ENCODE measurements at regions not wholly inside any gene's neighbourhood (a gene's known extent, or its start where the extent isn't known, plus 50 kb on each side); places are given as distances from the start of the nearest gene placed in this dataset.

DNA sequence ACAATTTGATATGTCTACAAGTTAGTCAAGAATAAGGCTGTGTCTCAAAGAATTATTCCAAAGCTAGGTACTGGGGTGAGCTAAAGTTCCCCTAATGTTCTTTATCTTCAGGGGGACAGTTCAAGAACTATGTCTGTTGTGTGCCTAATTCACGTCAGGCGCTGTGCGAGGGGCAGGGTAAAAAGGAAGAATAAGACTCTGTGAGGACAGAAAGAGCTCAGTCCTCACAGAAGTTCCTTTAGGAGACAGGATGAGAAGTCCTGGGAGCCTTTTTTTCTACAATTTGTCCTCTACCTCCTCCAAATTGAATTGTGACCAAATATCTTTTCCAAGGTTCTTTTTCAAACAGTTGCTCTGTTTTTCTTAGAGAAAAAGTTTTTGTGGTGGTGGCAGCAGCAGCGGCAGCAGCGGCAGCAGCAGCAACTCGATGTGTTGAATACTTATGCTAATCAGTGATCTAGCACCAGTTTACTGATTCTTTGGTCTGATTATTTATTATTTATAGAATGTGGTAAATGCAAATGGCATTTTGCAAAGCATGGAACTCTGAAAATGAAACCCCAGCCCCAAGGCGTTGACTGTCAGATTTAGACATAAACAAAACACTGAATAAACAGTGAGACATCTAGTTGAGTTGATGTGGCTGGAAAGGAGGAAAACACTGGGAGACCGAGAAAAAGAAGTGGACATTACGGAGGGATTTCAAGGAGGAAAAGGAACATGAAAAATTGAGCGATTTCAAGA lies 88.6 kb downstream of the GTPBP8 start:
- Mint-ChIP-seq H3K9me3 (no peaks in the 10 kb centered on the region), H3K4me3 (no peak overlapping the region), H3K4me1 (ENCODE audit: low read depth) (peaks cover 1% of the 10 kb centered on the region), H3K27ac (no peak overlapping the region), H3K27me3 (ENCODE audit: low read depth) (no peaks in the 10 kb centered on the region), H3K36me3 (ENCODE audit: low read depth) (no peaks in the 10 kb centered on the region)
- DNase-seq (ENCODE audit: low spot score), result no peak

- Mint-ChIP-seq H3K4me1 (ENCODE audit: low read depth) (peaks cover 4% of the 10 kb centered on the region), H3K36me3 (ENCODE audit: low read depth) (no peaks in the 10 kb centered on the region), H3K4me3 (no peak overlapping the region), H3K27me3 (ENCODE audit: low read depth) (peaks cover 2% of the 10 kb centered on the region), H3K27ac (no peak overlapping the region), H3K9me3 (no peaks in the 10 kb centered on the region)
- no peak for DNase-seq (ENCODE audit: low spot score)
Observed at GRCh38 chr3:113084777-113085176, 94.0 kb downstream of the GTPBP8 start.

GRCh38 chr3:113086560-113087461 lies 96.0 kb downstream of the GTPBP8 start:
- DNase-seq (ENCODE audit: low spot score), result no peak
- no peak overlapping the region for H3K27ac Mint-ChIP-seq

DNA sequence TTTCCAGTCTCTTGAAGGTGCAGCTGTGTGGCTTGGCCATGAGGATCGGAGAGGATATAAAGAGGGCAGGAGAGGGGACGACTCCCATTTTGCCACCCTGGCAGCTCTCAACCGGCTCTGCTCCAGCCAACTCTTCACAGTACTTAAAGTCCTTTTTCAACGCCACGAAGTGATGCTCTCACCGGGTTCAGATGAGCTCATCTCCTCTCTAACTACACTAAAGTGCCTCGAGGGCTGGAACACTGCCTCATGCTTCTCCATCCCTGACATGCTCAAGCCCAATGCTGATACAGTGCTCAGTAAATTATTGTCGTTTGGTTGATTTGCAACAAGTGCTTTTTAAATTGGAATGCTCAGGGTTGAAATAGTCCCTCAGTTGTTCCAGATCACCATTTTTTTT lies 97.8 kb downstream of the GTPBP8 start:
- Mint-ChIP-seq H3K36me3 (ENCODE audit: low read depth) (no peaks in the 10 kb centered on the region), H3K27me3 (ENCODE audit: low read depth) (peaks cover 2% of the 10 kb centered on the region), H3K4me3 (no peak overlapping the region), H3K9me3 (no peaks in the 10 kb centered on the region), H3K27ac (no peak overlapping the region), H3K4me1 (ENCODE audit: low read depth) (peaks cover 4% of the 10 kb centered on the region)
- no peak for DNase-seq (ENCODE audit: low spot score)

More at GRCh38 chr3:113086560-113087461, 96.0 kb downstream of the GTPBP8 start:
- H3K4me3 Mint-ChIP-seq, result no peak overlapping the region
- H3K27me3 Mint-ChIP-seq (ENCODE audit: low read depth), result peaks cover 2% of the 10 kb centered on the region
- peaks cover 4% of the 10 kb centered on the region for H3K4me1 Mint-ChIP-seq (ENCODE audit: low read depth)
- H3K9me3 Mint-ChIP-seq, result no peaks in the 10 kb centered on the region
- no peaks in the 10 kb centered on the region for H3K36me3 Mint-ChIP-seq (ENCODE audit: low read depth)

GRCh38 chr3:113091417-113091816 lies 100.6 kb downstream of the GTPBP8 start:
- Mint-ChIP-seq H3K4me1 (ENCODE audit: low read depth) (peaks cover 4% of the 10 kb centered on the region), H3K27me3 (ENCODE audit: low read depth) (peaks cover 2% of the 10 kb centered on the region), H3K9me3 (no peaks in the 10 kb centered on the region), H3K4me3 (no peak overlapping the region), H3K27ac (no peak overlapping the region), H3K36me3 (ENCODE audit: low read depth) (no peaks in the 10 kb centered on the region)
- no peak for DNase-seq (ENCODE audit: low spot score)

DNA sequence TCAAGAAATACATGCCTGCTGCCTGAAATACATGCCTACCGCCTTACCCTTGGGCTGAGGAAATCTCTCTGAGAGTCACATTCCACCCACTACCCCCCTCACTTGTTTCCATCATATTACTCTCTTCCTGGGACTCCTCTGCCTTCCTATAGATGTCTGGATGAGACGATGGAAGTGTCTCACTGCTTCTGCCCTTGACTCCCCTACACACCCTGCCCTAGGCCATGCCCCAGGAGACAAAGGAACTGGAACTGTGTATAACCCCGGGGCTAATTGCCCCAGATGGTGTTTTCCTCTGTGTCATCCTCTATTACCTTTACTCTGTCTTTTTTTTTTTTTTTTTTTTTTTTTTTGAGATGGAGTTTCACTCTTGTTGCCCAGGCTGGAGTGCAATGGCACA lies 102.0 kb downstream of the GTPBP8 start:
- Mint-ChIP-seq H3K36me3 (ENCODE audit: low read depth) (no peaks in the 10 kb centered on the region), H3K27me3 (ENCODE audit: low read depth) (peaks cover 2% of the 10 kb centered on the region), H3K4me3 (no peak overlapping the region), H3K27ac (no peak overlapping the region), H3K4me1 (ENCODE audit: low read depth) (no peaks in the 10 kb centered on the region), H3K9me3 (no peaks in the 10 kb centered on the region)
- DNase-seq (ENCODE audit: low spot score), result no peak

- no peak for DNase-seq (ENCODE audit: low spot score)
- H3K27me3 Mint-ChIP-seq (ENCODE audit: low read depth), result no peaks in the 10 kb centered on the region
- H3K9me3 Mint-ChIP-seq, result peaks cover 3% of the 10 kb centered on the region
- no peaks in the 10 kb centered on the region for H3K4me1 Mint-ChIP-seq (ENCODE audit: low read depth)
- H3K36me3 Mint-ChIP-seq (ENCODE audit: low read depth), result no peaks in the 10 kb centered on the region
- H3K27ac Mint-ChIP-seq, result no peak overlapping the region
- H3K4me3 Mint-ChIP-seq, result no peak overlapping the region
Observed at GRCh38 chr3:113094337-113095221, 103.8 kb downstream of the GTPBP8 start.

DNA sequence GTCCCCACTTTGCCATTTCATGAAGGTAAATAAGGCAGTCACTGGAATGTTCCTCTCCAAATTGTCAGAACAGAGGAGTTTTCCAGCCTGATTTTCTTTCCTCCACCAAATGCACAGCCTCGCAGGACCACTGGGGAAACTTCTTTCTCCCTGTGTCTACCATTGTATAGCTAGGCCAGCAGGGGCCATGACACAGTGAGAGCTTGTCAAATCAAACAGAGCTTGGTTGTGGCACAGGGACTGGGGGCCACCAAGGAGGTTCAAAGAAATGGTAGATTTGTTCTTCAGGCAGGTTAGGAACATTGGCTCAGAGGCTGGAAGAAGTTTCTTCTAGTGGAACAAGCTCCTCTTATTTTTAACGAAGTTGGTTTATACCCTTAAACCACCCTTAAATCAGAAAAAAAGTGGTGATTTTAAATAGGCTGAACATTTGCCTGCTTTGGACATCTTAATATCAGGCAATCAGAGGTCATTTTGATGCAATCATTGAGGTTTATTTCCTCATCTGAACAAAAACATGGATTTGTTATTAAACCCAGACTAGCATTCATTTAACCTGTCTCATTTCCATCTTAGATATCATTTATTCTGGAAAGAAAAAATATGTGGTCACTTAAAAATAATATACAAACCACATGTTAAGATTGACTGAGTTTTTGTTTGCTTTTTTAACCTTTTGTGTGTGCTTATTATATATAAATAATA lies 105.6 kb downstream of the GTPBP8 start:
- Mint-ChIP-seq H3K27ac (no peak overlapping the region), H3K36me3 (ENCODE audit: low read depth) (no peaks in the 10 kb centered on the region), H3K4me1 (ENCODE audit: low read depth) (no peaks in the 10 kb centered on the region), H3K4me3 (no peak overlapping the region), H3K27me3 (ENCODE audit: low read depth) (no peaks in the 10 kb centered on the region), H3K9me3 (peaks cover 3% of the 10 kb centered on the region)
- DNase-seq (ENCODE audit: low spot score), result no peak

DNA sequence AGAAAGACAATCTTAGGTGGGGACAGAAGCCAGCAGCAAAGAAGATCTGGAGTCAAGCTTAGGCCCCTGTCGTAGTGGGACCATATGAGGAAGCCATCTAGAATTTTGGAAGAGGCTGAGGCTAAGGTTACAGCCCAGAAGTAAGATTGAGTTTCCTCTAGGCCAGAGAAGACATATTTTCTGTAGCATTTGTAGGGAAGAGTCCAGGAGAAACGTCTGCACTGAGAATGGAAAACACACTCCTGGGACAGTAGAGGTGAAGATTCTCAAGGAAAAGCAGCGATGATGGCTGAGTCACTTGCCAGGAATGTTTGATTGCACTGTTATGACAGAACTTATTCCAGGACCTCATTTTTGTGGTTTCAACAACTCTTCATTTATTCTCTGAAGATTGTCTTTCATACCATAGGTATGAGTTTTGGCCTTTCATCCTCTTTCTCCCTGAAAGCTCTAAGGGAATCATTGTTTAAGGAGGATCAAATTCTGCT lies 107.2 kb downstream of the GTPBP8 start:
- no peak overlapping the region for H3K4me3 Mint-ChIP-seq
- H3K27me3 Mint-ChIP-seq (ENCODE audit: low read depth), result no peaks in the 10 kb centered on the region
- peaks cover 3% of the 10 kb centered on the region for H3K9me3 Mint-ChIP-seq
- H3K4me1 Mint-ChIP-seq (ENCODE audit: low read depth), result no peaks in the 10 kb centered on the region
- H3K27ac Mint-ChIP-seq, result no peak overlapping the region
- DNase-seq (ENCODE audit: low spot score), result no peak
- no peaks in the 10 kb centered on the region for H3K36me3 Mint-ChIP-seq (ENCODE audit: low read depth)

DNA sequence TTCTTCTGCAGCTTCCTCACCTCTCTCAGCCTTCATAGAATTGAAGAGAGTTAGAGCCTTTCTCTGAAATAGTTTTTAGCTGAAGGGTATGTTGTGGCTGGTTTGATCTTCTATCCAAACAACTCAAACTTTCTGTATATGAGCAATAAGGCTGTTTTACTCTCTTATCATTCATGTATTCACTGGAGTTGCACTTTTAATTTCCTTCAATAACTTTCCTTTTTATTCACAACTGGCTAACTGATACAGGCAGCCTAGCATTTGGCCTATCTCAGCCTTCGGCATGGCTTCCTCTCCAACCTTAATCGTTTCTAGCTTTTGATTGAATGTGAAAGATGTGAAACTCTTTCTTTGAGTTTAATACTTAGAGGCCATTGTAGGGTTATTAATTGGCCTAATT lies 109.3 kb downstream of the GTPBP8 start:
- Mint-ChIP-seq H3K4me1 (ENCODE audit: low read depth) (peaks cover 4% of the 10 kb centered on the region), H3K27ac (no peak overlapping the region), H3K4me3 (no peak overlapping the region), H3K9me3 (peaks cover 3% of the 10 kb centered on the region), H3K27me3 (ENCODE audit: low read depth) (no peaks in the 10 kb centered on the region), H3K36me3 (ENCODE audit: low read depth) (no peaks in the 10 kb centered on the region)
- DNase-seq (ENCODE audit: low spot score), result no peak

DNA sequence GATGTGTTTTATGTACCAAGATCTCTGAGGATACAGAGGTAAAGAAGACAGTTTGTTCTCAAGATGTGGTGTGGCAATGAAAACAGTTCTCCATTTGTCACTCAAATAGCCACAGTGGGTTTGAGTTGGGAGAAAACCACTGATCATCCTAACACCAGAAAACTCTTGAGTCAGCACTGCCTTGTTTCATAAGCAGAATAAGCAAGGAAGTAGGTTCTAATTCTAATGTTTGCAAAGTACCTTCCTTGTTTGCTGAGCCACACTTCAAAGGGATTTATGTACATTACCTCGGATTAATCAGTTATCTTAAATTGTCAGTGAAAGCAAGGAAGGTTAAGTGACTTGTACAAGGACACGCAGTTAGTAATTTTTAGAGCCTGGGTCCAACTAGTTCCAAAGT lies 107.8 kb upstream of the BOC start:
- Mint-ChIP-seq H3K36me3 (ENCODE audit: low read depth) (no peaks in the 10 kb centered on the region), H3K4me3 (no peak overlapping the region), H3K27me3 (ENCODE audit: low read depth) (no peaks in the 10 kb centered on the region), H3K27ac (no peak overlapping the region), H3K9me3 (peaks cover 3% of the 10 kb centered on the region), H3K4me1 (ENCODE audit: low read depth) (peaks cover 4% of the 10 kb centered on the region)
- no peak for DNase-seq (ENCODE audit: low spot score)

DNA sequence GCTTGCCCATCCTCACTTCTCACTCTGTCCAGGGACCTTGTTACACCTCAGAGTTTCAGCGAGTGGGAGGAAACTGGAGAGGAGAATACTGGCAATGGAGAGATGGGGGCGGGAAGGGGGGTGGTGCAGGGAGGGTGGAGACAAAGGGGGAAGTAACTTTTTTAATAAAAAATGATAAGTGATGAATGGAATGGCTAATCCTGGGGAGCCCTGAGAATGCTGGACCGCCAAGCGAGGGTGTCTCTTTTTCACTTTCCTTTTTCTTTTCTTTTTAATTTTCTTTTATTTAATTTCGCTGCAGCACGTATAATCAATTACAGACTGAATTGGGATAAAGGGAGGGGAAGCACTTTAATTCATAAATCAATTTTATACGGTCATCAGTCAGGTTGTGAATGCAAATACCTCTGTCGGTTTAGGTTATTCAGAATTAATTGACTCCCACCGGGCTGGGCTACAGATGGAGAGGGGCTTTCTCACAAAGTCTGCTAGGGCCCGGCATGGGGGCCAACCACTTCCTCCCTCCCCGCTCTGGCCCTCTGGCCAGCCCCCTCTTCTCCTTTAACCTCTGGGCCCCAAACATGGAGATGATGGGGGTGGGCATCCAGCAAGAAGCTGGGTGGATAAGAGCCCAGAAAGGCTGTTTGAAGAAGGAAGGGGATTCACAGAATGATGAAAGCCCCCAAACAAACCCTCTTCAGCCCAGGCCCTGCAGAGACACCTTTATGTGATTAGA lies 106.8 kb upstream of the BOC start:
- Mint-ChIP-seq H3K9me3 (no peaks in the 10 kb centered on the region), H3K27ac (no peak overlapping the region), H3K4me1 (ENCODE audit: low read depth) (peaks cover 4% of the 10 kb centered on the region), H3K36me3 (ENCODE audit: low read depth) (no peaks in the 10 kb centered on the region), H3K4me3 (no peak overlapping the region), H3K27me3 (ENCODE audit: low read depth) (no peaks in the 10 kb centered on the region)
- DNase-seq (ENCODE audit: low spot score), result no peak

DNA sequence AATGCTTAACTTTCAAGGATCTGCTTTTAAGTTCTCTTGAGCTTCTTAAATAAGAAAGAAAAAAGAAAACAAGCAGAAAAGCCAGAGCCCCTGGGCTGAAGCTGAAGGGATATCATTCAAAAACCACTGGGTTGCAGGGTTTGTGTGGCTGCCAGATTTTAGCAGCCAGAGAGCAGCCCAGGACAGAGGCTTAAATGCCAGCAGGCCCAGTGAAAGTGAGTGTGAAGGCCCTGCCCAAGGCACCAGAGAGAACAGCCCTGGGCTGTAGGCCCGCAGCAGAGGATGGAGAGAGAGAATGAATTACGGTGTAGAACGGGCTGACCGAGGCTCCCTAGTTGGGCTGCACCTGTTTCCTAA lies 106.3 kb upstream of the BOC start:
- Mint-ChIP-seq H3K27me3 (ENCODE audit: low read depth) (no peaks in the 10 kb centered on the region), H3K4me3 (no peak overlapping the region), H3K4me1 (ENCODE audit: low read depth) (peaks cover 6% of the 10 kb centered on the region), H3K36me3 (ENCODE audit: low read depth) (no peaks in the 10 kb centered on the region), H3K9me3 (no peaks in the 10 kb centered on the region), H3K27ac (no peak overlapping the region)
- no peak for DNase-seq (ENCODE audit: low spot score)

Measured in T-helper 2 cell treated with Interferon-gamma antibody and Interleukin-4, amounts not matched to agents 5 μg/mL and 100 μg/mL, for 36 hours (primary cell).